Activated naive CD8-positive, alpha-beta T cell treated with anti-CD3 and anti-CD28 coated beads, Interleukin-2, amount 50 U/mL, for 24 hours (primary cell): ENCODE measurements at regions not wholly inside any gene's neighbourhood (a gene's known extent, or its start where the extent isn't known, plus 50 kb on each side); places are given as distances from the start of the nearest gene placed in this dataset.
"Not testable (repeated sequence)": the region's sequence is repeated elsewhere in the genome, so short reads cannot be mapped to it uniquely, and the experiment has no call there.

Experiments used
- ATAC-seq: fragments of 150-1000 bp; cut with Tn5 transposase; one replicate; pipeline ENCODE4 v1.10.0; 2021
- DNase-seq: peaks from one replicate; pipeline ENCODE4 v3.0.0; 2021
- H3K27ac Mint-ChIP-seq: one replicate; pipeline ENCODE4 v1.8.0; 2021; ENCODE audit warnings: mild to moderate bottlenecking, mixed read lengths
- H3K27me3 Mint-ChIP-seq: one replicate; pipeline ENCODE4 v1.8.0; 2021; ENCODE audit warnings: mixed read lengths
- H3K36me3 Mint-ChIP-seq: one replicate; pipeline ENCODE4 v1.8.0; 2021; ENCODE audit warnings: low read depth, mixed read lengths
- H3K4me1 Mint-ChIP-seq: one replicate; pipeline ENCODE4 v1.8.0; 2021; ENCODE audit warnings: mixed read lengths
- H3K4me3 Mint-ChIP-seq: one replicate; pipeline ENCODE4 v1.8.0; 2021; ENCODE audit warnings: mild to moderate bottlenecking, moderate library complexity, mixed read lengths
- H3K9me3 Mint-ChIP-seq: one replicate; pipeline ENCODE4 v1.8.0; 2021; ENCODE audit warnings: mixed read lengths

DNA sequence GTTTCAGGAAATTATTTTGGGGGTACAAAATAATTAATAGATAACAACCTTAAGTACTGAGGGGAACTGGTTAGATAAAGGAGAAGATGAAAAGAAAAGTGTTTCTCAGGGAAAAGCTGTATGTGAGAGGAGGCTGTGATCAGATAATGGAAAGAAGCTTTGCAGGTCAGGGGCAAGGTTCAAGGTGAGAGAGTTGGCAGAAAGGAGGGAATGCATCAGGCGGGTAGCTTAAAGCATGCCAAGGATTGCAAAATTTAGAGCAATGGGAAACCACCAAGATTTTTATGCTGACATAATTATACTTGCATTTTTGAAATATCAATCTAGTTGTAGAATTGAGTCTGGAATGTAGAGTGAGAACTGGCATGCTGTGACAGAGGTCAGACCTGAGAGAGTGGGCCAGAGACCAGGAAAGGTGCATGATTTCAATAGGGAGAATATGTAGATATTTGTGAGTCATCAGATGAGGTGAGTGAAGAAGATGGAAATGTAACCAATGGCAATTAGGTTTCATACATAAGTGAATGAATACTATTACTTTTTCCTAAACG, 508.7 kb downstream of the TRIML1 start:
- no peaks in the 10 kb centered on the region for H3K4me1 Mint-ChIP-seq
- DNase-seq (no peak), ATAC-seq (no peak)
- H3K36me3 Mint-ChIP-seq, result no peaks in the 10 kb centered on the region
- no peak overlapping the region for H3K27ac Mint-ChIP-seq
- H3K4me3 Mint-ChIP-seq, result no peak overlapping the region
- no peaks in the 10 kb centered on the region for H3K27me3 Mint-ChIP-seq
- peaks cover 12% of the 10 kb centered on the region for H3K9me3 Mint-ChIP-seq

- no peak overlapping the region for H3K27ac Mint-ChIP-seq
Measured at GRCh38 chr4:188649635-188650034, 510.4 kb downstream of the TRIML1 start.

GRCh38 chr4:188650516-188650915, 511.3 kb downstream of the TRIML1 start:
- Mint-ChIP-seq H3K27me3 (no peaks in the 10 kb centered on the region), H3K9me3 (peaks cover 6% of the 10 kb centered on the region), H3K36me3 (no peaks in the 10 kb centered on the region), H3K27ac (no peak overlapping the region), H3K4me3 (no peak overlapping the region), H3K4me1 (no peaks in the 10 kb centered on the region)
- no peak for DNase-seq
- ATAC-seq, result no peak

More at GRCh38 chr4:188649635-188650034, 510.4 kb downstream of the TRIML1 start:
- Mint-ChIP-seq H3K36me3 (no peaks in the 10 kb centered on the region), H3K9me3 (peaks cover 11% of the 10 kb centered on the region), H3K27me3 (no peaks in the 10 kb centered on the region), H3K4me1 (no peaks in the 10 kb centered on the region), H3K4me3 (no peak overlapping the region)
- DNase-seq (no peak), ATAC-seq (no peak)

GRCh38 chr4:188657365-188657764, 518.1 kb downstream of the TRIML1 start:
- DNase-seq, result no peak
- Mint-ChIP-seq H3K36me3 (no peaks in the 10 kb centered on the region), H3K4me1 (no peaks in the 10 kb centered on the region), H3K27me3 (no peaks in the 10 kb centered on the region), H3K4me3 (no peak overlapping the region), H3K27ac (no peak overlapping the region), H3K9me3 (peaks cover 6% of the 10 kb centered on the region)
- no peak for ATAC-seq

DNA sequence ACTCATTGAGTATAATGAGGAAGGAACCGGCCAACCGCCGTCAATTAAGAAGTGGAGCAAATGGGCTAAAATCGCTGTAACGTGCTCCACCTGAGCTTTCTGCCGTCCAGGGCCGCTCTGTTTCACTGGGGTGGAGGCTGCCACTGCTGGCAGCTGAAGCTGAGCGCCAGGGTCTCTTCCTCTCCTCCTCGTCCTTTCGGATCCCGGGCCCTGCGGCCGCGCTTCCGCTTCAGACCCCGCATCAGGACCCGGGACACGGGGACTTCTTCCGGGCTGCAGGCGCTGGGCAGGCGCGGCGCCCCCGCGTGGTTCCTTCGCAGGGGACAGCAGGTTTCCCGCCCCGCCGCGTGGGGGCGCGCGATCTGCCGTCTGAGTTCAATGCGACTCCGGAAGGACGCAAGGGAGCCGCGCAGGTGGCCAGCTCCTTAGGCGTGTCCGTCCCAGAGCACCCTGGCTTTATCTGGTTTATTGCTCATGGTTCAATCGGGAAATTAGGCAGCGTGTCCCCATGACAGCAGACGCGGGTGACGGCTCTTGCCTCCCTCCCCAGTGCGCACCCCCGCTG, 519.8 kb downstream of the TRIML1 start:
- no peak for ATAC-seq
- no peaks in the 10 kb centered on the region for H3K27me3 Mint-ChIP-seq

GRCh38 chr4:188660796-188661195, 521.6 kb downstream of the TRIML1 start:
- ATAC-seq (no peak), DNase-seq (no peak)
- Mint-ChIP-seq H3K4me3 (no peak overlapping the region), H3K36me3 (no peaks in the 10 kb centered on the region), H3K27me3 (no peaks in the 10 kb centered on the region), H3K9me3 (peaks cover 11% of the 10 kb centered on the region), H3K27ac (no peak overlapping the region), H3K4me1 (no peaks in the 10 kb centered on the region)

More for the DNA sequence above, 519.8 kb downstream of the TRIML1 start:
- no peak for DNase-seq
- Mint-ChIP-seq H3K4me3 (no peak overlapping the region), H3K4me1 (no peaks in the 10 kb centered on the region), H3K36me3 (no peaks in the 10 kb centered on the region), H3K9me3 (peaks cover 6% of the 10 kb centered on the region), H3K27ac (no peak overlapping the region)

- H3K27ac Mint-ChIP-seq, result no peak overlapping the region
- DNase-seq (no peak), ATAC-seq (no peak)
- H3K36me3 Mint-ChIP-seq, result no peaks in the 10 kb centered on the region
- H3K27me3 Mint-ChIP-seq, result no peaks in the 10 kb centered on the region
- no peak overlapping the region for H3K4me3 Mint-ChIP-seq
- no peaks in the 10 kb centered on the region for H3K4me1 Mint-ChIP-seq
- H3K9me3 Mint-ChIP-seq, result peaks cover 17% of the 10 kb centered on the region
Measured at GRCh38 chr4:188661502-188661901, 522.3 kb downstream of the TRIML1 start.

DNA sequence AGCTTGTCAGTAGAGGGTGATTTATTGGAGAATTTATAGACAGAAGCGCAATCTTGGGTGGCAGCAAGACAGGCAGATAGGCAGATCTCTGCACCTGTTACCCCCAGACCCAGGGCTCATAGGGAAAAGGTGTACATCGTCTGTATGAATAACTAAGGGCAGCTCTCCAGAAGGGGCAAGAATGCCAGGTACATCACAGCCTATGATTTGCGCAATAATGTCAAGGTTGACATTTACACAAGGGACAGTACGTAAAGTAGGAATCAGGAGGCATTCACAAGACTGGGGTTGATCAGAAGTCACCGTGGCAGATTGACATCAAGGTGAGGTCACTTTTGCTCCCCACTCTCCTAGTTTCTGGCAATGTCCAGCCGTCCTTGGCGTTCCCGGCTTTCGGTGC, 524.1 kb downstream of the TRIML1 start:
- no peak overlapping the region for H3K27ac Mint-ChIP-seq
- H3K36me3 Mint-ChIP-seq, result no peaks in the 10 kb centered on the region
- peaks cover 14% of the 10 kb centered on the region for H3K9me3 Mint-ChIP-seq
- no peak for ATAC-seq
- no peak for DNase-seq
- no peaks in the 10 kb centered on the region for H3K4me1 Mint-ChIP-seq
- H3K27me3 Mint-ChIP-seq, result no peaks in the 10 kb centered on the region
- H3K4me3 Mint-ChIP-seq, result no peak overlapping the region

- DNase-seq, result no peak
- no peak for ATAC-seq
- no peaks in the 10 kb centered on the region for H3K36me3 Mint-ChIP-seq
- no peak overlapping the region for H3K27ac Mint-ChIP-seq
- H3K4me1 Mint-ChIP-seq, result no peaks in the 10 kb centered on the region
- peaks cover 14% of the 10 kb centered on the region for H3K9me3 Mint-ChIP-seq
- H3K4me3 Mint-ChIP-seq, result no peak overlapping the region
- H3K27me3 Mint-ChIP-seq, result no peaks in the 10 kb centered on the region
Measured at GRCh38 chr4:188665491-188666457, 526.5 kb downstream of the TRIML1 start.

GRCh38 chr4:188678691-188679090, 539.5 kb downstream of the TRIML1 start:
- not testable (repeated sequence) for H3K36me3 Mint-ChIP-seq, H3K27ac Mint-ChIP-seq, H3K4me1 Mint-ChIP-seq, H3K4me3 Mint-ChIP-seq, H3K27me3 Mint-ChIP-seq, DNase-seq, ATAC-seq
- peaks cover 28% of the 10 kb centered on the region for H3K9me3 Mint-ChIP-seq

DNA sequence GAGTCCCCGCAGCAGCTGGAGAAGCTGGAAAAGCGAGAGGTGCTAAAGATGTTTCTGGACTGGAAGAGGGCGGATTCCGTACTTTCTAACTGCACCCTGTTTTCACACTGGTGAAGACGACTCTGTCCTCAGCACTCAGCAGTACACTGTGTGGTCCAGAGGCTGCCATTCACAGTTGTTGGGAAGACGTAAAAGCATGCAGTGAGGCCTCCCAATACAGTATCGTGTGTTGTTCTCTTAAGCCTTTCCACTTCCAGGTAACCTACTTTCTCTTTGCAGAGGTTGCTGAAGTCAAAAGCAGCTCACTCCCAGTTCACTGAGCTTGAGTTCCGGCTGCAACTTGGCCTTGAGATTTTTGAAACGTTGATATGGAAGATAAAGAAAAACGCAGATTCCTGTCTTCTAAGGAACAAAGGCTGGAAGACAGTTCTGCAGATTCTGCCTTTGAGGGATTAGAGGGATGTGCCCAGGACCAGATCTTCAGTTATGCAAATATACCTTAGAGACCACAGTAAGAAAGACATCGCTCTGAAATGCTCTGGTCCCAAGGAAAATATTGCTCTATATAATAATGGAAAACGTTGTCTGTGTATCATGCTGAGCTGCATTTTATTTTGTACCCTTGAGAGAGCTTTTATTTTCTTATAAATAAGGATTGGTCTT, 540.9 kb downstream of the TRIML1 start:
- Mint-ChIP-seq H3K27ac (no peak overlapping the region), H3K4me1 (no peaks in the 10 kb centered on the region), H3K27me3 (no peaks in the 10 kb centered on the region), H3K9me3 (peaks cover 23% of the 10 kb centered on the region), H3K36me3 (no peaks in the 10 kb centered on the region), H3K4me3 (no peak overlapping the region)
- no peak for ATAC-seq
- DNase-seq, result no peak

GRCh38 chr4:188680667-188681063, 541.4 kb downstream of the TRIML1 start:
- H3K27ac Mint-ChIP-seq, result no peak overlapping the region
- DNase-seq (no peak), ATAC-seq (no peak)
- H3K27me3 Mint-ChIP-seq, result no peaks in the 10 kb centered on the region
- no peaks in the 10 kb centered on the region for H3K36me3 Mint-ChIP-seq
- H3K4me1 Mint-ChIP-seq, result no peaks in the 10 kb centered on the region
- H3K4me3 Mint-ChIP-seq, result no peak overlapping the region
- peaks cover 18% of the 10 kb centered on the region for H3K9me3 Mint-ChIP-seq

- H3K36me3 Mint-ChIP-seq, result no peaks in the 10 kb centered on the region
- peaks cover 21% of the 10 kb centered on the region for H3K9me3 Mint-ChIP-seq
- H3K4me3 Mint-ChIP-seq, result no peak overlapping the region
- H3K27ac Mint-ChIP-seq, result no peak overlapping the region
- H3K4me1 Mint-ChIP-seq, result no peaks in the 10 kb centered on the region
- ATAC-seq (no peak), DNase-seq (no peak)
- no peaks in the 10 kb centered on the region for H3K27me3 Mint-ChIP-seq
Measured at GRCh38 chr4:188682321-188682720, 543.1 kb downstream of the TRIML1 start.

- no peak for ATAC-seq
- Mint-ChIP-seq H3K4me3 (no peak overlapping the region), H3K4me1 (no peaks in the 10 kb centered on the region), H3K36me3 (no peaks in the 10 kb centered on the region), H3K9me3 (peaks cover 18% of the 10 kb centered on the region), H3K27ac (no peak overlapping the region), H3K27me3 (no peaks in the 10 kb centered on the region)
- DNase-seq, result no peak
Measured at GRCh38 chr4:188683571-188683970, 544.3 kb downstream of the TRIML1 start.
